ENCODE measurements at regions not wholly inside any gene's neighbourhood (a gene's known extent, or its start where the extent isn't known, plus 50 kb on each side); places are given as distances from the start of the nearest gene placed in this dataset.

- TF ChIP-seq CTCF (IDR thresholded peaks at IDR 0.05) (no peak), POLR2A (IDR thresholded peaks at IDR 0.05) (no peak)
Observed at GRCh38 chr6:22942403-22942802, 373.0 kb downstream of the HDGFL1 start.

Data from right lobe of liver (tissue), 4 donors.